C4-2B (cell line): ENCODE measurements at regions not wholly inside any gene's neighbourhood (a gene's known extent, or its start where the extent isn't known, plus 50 kb on each side); places are given as distances from the start of the nearest gene placed in this dataset.

Source experiments
- ZFX ChIP-seq: fragments of 450-650 bp; IDR thresholded peaks from 2 replicates; pipeline ENCODE4 v1.6.1; 2017
- TF ChIP-seq, protein P1 (sequence below): fragments of 450-650 bp; conservative IDR thresholded peaks from 2 replicates; pipeline ENCODE4 v1.5.1; 2017; ENCODE audit warnings: mild to moderate bottlenecking

DNA sequence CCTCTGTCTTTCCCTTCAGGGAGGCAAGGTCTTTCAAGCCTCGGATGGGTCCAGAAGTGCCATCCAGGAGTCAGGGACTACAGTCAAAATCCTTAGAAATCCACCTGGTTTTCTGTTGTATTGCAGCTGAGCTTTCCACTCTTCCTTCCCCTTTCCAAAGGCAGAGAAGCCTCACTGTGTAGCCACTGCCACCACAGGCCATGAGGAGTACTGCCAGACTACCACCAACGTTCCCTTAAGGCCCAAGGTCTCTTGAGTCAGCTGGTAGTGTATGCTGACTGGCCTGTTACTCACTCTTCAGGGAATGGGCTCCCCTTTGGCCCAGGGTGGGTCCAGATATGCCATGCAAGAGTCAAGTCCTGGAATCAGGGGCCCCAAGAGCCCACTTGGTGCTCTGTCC is 1454.1 kb downstream of the PCDH19 start:
- TF ChIP-seq, protein P1, sequence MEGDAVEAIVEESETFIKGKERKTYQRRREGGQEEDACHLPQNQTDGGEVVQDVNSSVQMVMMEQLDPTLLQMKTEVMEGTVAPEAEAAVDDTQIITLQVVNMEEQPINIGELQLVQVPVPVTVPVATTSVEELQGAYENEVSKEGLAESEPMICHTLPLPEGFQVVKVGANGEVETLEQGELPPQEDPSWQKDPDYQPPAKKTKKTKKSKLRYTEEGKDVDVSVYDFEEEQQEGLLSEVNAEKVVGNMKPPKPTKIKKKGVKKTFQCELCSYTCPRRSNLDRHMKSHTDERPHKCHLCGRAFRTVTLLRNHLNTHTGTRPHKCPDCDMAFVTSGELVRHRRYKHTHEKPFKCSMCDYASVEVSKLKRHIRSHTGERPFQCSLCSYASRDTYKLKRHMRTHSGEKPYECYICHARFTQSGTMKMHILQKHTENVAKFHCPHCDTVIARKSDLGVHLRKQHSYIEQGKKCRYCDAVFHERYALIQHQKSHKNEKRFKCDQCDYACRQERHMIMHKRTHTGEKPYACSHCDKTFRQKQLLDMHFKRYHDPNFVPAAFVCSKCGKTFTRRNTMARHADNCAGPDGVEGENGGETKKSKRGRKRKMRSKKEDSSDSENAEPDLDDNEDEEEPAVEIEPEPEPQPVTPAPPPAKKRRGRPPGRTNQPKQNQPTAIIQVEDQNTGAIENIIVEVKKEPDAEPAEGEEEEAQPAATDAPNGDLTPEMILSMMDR = peak; percentile 14; the same call in 1 of the 2 replicates
- no peak for TF ChIP-seq ZFX
